PC-9 (cell line): ENCODE measurements at regions not wholly inside any gene's neighbourhood (a gene's known extent, or its start where the extent isn't known, plus 50 kb on each side); places are given as distances from the start of the nearest gene placed in this dataset.

Experiments used
- EZH2 ChIP-seq: fragments of 200-600 bp; sonication (generic); IDR thresholded peaks from 2 replicates; pipeline ENCODE4 v1.8.0; 2017; ENCODE audit warnings: antibody characterized with exemption, low read depth
- TF ChIP-seq, protein P1 (sequence below): fragments of 200-600 bp; sonication (generic); conservative IDR thresholded peaks from 2 replicates; pipeline ENCODE4 v1.6.1; 2017; ENCODE audit warnings: mixed run types, antibody characterized with exemption, mild to moderate bottlenecking, moderate library complexity

DNA sequence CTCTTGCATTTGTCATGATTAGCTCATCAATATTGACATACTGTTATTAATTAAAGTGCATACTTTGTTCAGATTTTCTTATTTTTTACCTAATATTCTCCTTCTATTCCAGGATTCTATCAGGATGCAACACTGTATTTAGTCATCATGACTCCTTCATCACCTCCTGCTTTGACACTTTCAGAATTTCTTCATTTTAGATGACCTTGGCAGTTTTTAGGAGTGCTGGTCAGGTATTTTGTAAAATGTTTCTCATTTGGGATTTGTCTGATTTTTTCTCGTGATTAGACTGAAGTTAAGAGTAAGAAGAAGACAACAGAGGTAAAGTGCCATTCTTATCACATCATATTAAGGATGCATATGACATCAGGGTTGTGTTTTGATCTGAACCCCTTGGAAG is 167.0 kb upstream of the FOXG1 start:
- TF ChIP-seq, protein P1, sequence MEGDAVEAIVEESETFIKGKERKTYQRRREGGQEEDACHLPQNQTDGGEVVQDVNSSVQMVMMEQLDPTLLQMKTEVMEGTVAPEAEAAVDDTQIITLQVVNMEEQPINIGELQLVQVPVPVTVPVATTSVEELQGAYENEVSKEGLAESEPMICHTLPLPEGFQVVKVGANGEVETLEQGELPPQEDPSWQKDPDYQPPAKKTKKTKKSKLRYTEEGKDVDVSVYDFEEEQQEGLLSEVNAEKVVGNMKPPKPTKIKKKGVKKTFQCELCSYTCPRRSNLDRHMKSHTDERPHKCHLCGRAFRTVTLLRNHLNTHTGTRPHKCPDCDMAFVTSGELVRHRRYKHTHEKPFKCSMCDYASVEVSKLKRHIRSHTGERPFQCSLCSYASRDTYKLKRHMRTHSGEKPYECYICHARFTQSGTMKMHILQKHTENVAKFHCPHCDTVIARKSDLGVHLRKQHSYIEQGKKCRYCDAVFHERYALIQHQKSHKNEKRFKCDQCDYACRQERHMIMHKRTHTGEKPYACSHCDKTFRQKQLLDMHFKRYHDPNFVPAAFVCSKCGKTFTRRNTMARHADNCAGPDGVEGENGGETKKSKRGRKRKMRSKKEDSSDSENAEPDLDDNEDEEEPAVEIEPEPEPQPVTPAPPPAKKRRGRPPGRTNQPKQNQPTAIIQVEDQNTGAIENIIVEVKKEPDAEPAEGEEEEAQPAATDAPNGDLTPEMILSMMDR, result no peak
- no peak for TF ChIP-seq EZH2
